ACC112 (cell line): ENCODE measurements at regions not wholly inside any gene's neighbourhood (a gene's known extent, or its start where the extent isn't known, plus 50 kb on each side); places are given as distances from the start of the nearest gene placed in this dataset.
"Not testable (repeated sequence)": the region's sequence is repeated elsewhere in the genome, so short reads cannot be mapped to it uniquely, and the experiment has no call there.

Experiments used
- H2AFZ ChIP-seq: fragments of 200-600 bp; sonication (generic); one replicate; pipeline ENCODE4 v1.6.0; 2017; ENCODE audit warnings: antibody characterized with exemption, low read length; ENCODE audit not compliant: unreplicated experiment
- H3K27ac ChIP-seq: fragments of 200-600 bp; sonication (generic); 2 replicates; pipeline ENCODE4 v1.5.1; 2014; ENCODE audit warnings: low read depth, mild to moderate bottlenecking, antibody characterized with exemption, low read length, moderate library complexity
- H3K27me3 ChIP-seq: fragments of 200-600 bp; sonication (generic); 2 replicates; pipeline ENCODE4 v1.6.1; 2014; ENCODE audit warnings: mild to moderate bottlenecking, antibody characterized with exemption, low read length, moderate library complexity, mixed read lengths; ENCODE audit not compliant: insufficient read depth
- H3K36me3 ChIP-seq: fragments of 200-600 bp; sonication (generic); 2 replicates; pipeline ENCODE4 v1.6.1; 2016; ENCODE audit warnings: mild to moderate bottlenecking, antibody characterized with exemption, low read length, moderate library complexity, mixed read lengths; ENCODE audit not compliant: insufficient read depth
- H3K4me1 ChIP-seq: fragments of 200-600 bp; sonication (generic); one replicate; pipeline ENCODE4 v1.6.1; 2016; ENCODE audit warnings: low read length, mixed read lengths; ENCODE audit not compliant: insufficient read depth, unreplicated experiment, control insufficient read depth
- H3K4me3 ChIP-seq: fragments of 200-600 bp; sonication (generic); 2 replicates; pipeline ENCODE4 v1.5.1; 2014; ENCODE audit warnings: mild to moderate bottlenecking, low read depth, low read length
- H3K79me2 ChIP-seq: fragments of 200-600 bp; sonication (generic); one replicate; pipeline ENCODE4 v1.6.0; 2016; ENCODE audit warnings: low read length; ENCODE audit not compliant: control insufficient read depth, unreplicated experiment, insufficient read depth

GRCh38 chr10:78600740-78601139 lies 468.0 kb upstream of the ZMIZ1 start:
- H3K79me2 ChIP-seq: no peaks in the 10 kb centered on the region
- H3K36me3 ChIP-seq: no peaks in the 10 kb centered on the region
- no peak overlapping the region for H3K4me3 ChIP-seq
- no peak overlapping the region for H2AFZ ChIP-seq
- no peak overlapping the region for H3K27ac ChIP-seq
- H3K4me1 ChIP-seq: no peaks in the 10 kb centered on the region
- H3K27me3 ChIP-seq: peaks cover 51% of the 10 kb centered on the region

DNA sequence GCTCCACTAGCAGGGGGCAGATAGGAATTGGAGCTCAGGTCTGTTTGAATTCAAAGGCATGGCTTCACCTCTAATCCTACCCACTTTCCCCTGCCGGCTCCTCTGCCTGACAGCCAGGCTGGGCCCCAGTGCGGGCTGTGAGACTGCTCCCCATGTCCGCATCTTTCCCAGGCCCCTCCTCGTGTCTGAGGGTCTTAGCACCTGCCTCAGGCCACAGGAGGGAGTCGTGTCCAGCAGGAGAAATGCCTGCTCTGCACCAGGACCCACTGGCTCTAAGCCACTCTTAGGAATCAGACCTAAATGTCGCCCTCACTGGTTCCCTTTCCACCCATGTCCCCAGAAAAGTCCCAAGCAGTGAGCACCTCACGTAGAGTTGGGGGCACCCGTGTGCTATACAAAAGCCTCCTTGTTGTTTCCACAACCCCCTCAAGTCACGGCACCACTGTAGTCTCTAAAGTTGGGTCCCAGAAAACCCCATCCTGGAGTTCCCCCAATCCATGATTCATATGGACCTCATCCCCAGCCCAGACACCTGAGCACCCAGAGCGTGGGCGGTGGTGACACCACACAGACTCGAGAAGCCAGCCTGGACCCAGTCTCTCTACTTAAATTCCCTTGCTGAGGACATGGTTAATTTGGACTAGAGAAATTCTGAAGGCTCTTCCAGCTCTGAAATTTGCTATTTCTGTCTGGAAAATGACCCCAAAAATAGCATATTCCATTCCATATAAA lies 466.4 kb upstream of the ZMIZ1 start:
- Histone ChIP-seq H3K27me3 (peaks cover 36% of the 10 kb centered on the region), H2AFZ (no peak overlapping the region), H3K79me2 (no peaks in the 10 kb centered on the region), H3K4me3 (no peak overlapping the region), H3K36me3 (no peaks in the 10 kb centered on the region), H3K4me1 (no peaks in the 10 kb centered on the region), H3K27ac (no peak overlapping the region)

DNA sequence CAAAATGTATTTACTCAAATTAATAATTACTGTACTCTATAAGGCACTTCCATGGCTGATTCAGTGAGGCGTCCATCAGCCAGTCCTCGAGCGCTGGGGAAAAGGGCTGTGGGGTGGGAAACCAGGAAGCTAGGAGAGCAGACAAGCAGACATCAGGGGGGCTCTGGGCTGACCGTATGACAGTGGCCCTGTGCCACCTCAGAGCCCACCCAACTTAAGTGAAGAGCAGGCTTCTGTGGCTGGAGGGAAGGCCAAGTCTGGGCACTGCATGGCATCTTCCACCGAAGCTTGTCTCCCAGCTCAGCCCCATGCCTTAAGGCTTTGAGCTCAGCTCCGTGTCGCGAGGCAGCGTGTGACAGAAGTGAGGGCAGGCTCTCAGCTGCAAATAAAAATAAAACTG lies 464.5 kb upstream of the ZMIZ1 start:
- no peaks in the 10 kb centered on the region for H3K4me1 ChIP-seq
- H3K4me3 ChIP-seq: no peak overlapping the region
- no peaks in the 10 kb centered on the region for H3K79me2 ChIP-seq
- H2AFZ ChIP-seq: no peak overlapping the region
- H3K36me3 ChIP-seq: no peaks in the 10 kb centered on the region
- H3K27ac ChIP-seq: no peak overlapping the region
- H3K27me3 ChIP-seq: peaks cover 20% of the 10 kb centered on the region

DNA sequence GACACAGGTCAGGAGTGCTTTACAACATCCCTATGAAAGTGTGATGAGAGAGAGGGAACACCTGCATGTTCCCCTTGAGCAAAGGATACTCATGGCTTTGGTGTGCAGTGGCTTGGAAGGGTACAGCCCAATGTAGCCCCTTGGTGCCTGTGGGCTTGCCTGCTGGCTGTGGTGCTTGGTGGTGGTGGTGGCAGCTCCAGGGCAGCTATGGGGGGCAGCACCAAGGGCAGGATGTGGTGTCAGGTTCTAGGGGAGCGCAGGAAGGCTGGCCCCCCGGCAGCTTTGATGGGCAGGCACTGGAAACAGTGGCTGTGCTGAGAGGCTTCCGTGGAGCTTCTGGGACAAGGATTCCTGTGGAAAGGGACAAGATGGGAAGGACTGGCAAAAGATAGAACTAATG lies 464.0 kb upstream of the ZMIZ1 start:
- Histone ChIP-seq H3K27ac (no peak overlapping the region), H2AFZ (no peak overlapping the region), H3K79me2 (no peaks in the 10 kb centered on the region), H3K36me3 (no peaks in the 10 kb centered on the region), H3K4me1 (no peaks in the 10 kb centered on the region), H3K4me3 (no peak overlapping the region), H3K27me3 (peaks cover 15% of the 10 kb centered on the region)

GRCh38 chr10:78605800-78606350 lies 462.9 kb upstream of the ZMIZ1 start:
- Histone ChIP-seq H3K27me3 (peaks cover 20% of the 10 kb centered on the region), H3K4me1 (no peaks in the 10 kb centered on the region), H3K79me2 (no peaks in the 10 kb centered on the region), H3K4me3 (no peak overlapping the region), H3K36me3 (no peaks in the 10 kb centered on the region), H2AFZ (no peak overlapping the region), H3K27ac (no peak overlapping the region)

GRCh38 chr10:78606766-78607165 lies 462.0 kb upstream of the ZMIZ1 start:
- H2AFZ ChIP-seq, H3K36me3 ChIP-seq, H3K4me3 ChIP-seq, H3K27ac ChIP-seq, H3K4me1 ChIP-seq, H3K79me2 ChIP-seq: not testable (repeated sequence)
- peaks cover 22% of the 10 kb centered on the region for H3K27me3 ChIP-seq

GRCh38 chr10:78609976-78610375 lies 458.8 kb upstream of the ZMIZ1 start:
- Histone ChIP-seq H3K79me2 (no peaks in the 10 kb centered on the region), H3K27me3 (peaks cover 34% of the 10 kb centered on the region), H3K27ac (no peak overlapping the region)

DNA sequence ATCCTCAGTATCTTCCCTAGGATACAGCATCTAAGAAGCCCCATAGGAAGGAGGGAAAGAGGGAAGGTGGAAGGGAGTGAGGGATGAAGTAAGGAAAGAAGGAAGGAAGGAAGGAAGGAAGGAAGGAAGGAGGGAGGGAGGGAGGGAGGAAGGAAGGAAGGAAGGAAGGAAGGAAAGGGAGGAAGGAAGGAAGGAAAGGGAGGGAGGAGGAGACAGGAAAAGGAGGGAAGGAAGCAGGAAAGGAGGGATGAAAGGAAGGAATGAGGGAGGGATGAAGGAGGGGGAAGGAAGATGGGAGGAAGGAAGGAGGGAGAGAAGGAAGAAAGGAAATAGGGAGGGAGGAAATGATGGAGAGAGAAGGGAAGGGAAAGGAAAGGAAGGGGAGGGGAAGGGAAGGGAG lies 455.6 kb upstream of the ZMIZ1 start:
- Histone ChIP-seq H3K27me3 (peaks cover 53% of the 10 kb centered on the region), H3K79me2 (no peaks in the 10 kb centered on the region), H2AFZ (no peak overlapping the region), H3K4me3 (no peak overlapping the region), H3K36me3 (no peaks in the 10 kb centered on the region), H3K4me1 (no peaks in the 10 kb centered on the region), H3K27ac (no peak overlapping the region)

More at GRCh38 chr10:78609976-78610375, 458.8 kb upstream of the ZMIZ1 start:
- H3K4me3 ChIP-seq: no peak overlapping the region
- H3K36me3 ChIP-seq: no peaks in the 10 kb centered on the region
- H3K4me1 ChIP-seq: no peaks in the 10 kb centered on the region
- no peak overlapping the region for H2AFZ ChIP-seq

DNA sequence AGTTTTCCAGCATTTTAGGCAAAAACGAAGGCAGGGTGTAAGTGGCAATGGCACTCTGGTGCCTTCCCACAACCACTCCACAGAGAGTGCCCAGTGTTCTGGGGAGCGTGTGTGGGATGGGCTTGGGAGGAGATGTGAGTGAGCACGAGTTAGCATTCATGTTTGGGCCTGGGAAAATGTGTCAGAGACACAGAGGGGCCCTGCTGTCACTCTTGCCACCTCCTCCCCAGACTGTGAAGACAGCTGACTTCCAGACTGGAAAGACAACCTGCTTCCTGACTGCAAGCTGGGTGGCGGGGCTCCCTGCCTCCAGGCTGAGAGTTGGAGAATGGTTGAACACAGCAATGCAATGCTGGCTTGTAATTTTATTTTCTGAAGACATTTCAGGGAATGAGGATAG lies 454.5 kb upstream of the ZMIZ1 start:
- Histone ChIP-seq H3K36me3 (no peaks in the 10 kb centered on the region), H3K79me2 (no peaks in the 10 kb centered on the region), H3K4me1 (no peaks in the 10 kb centered on the region), H2AFZ (no peak overlapping the region), H3K4me3 (no peak overlapping the region), H3K27me3 (peaks cover 53% of the 10 kb centered on the region), H3K27ac (no peak overlapping the region)

- Histone ChIP-seq H3K4me1 (no peaks in the 10 kb centered on the region), H3K4me3 (no peak overlapping the region), H3K79me2 (no peaks in the 10 kb centered on the region), H3K36me3 (no peaks in the 10 kb centered on the region), H3K27me3 (peaks cover 56% of the 10 kb centered on the region), H3K27ac (no peak overlapping the region), H2AFZ (no peak overlapping the region)
These were observed 454.0 kb upstream of the ZMIZ1 start for GRCh38 chr10:78614744-78615143.

DNA sequence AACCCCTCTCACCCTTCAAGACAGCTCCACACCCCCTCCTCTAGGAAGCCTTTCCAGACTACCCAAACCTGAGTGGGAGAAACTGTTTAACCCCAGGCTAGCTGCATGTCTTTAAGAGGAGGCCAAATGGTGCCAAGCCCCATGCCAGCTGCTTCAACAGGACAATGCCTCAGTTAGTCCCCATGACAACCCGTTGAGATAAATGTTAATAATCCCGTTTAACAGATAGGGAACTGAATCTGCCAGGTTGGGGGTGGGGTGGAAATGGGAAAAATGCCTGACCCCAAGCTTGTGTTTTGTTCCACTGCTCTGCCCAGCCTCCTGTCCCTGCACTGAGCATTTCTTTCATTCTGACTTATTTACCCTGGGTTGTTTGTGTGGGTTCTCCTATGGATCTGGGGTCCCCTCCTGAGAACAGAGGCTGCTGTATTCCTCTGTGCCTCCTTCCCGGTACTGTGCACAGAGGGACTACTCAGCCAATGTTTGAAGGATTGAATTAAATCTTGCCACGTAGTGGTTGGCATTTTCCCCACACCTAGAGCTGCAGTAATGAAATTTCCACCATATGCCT lies 452.6 kb upstream of the ZMIZ1 start:
- peaks cover 53% of the 10 kb centered on the region for H3K27me3 ChIP-seq
- H3K36me3 ChIP-seq: no peaks in the 10 kb centered on the region
- H2AFZ ChIP-seq: no peak overlapping the region
- H3K4me1 ChIP-seq: no peaks in the 10 kb centered on the region
- H3K79me2 ChIP-seq: no peaks in the 10 kb centered on the region
- no peak overlapping the region for H3K27ac ChIP-seq
- no peak overlapping the region for H3K4me3 ChIP-seq
